ENCODE measurements at regions not wholly inside any gene's neighbourhood (a gene's known extent, or its start where the extent isn't known, plus 50 kb on each side); places are given as distances from the start of the nearest gene placed in this dataset.
"Not testable (repeated sequence)": the region's sequence is repeated elsewhere in the genome, so short reads cannot be mapped to it uniquely, and the experiment has no call there.

GRCh38 chr11:71721840-71722239 lies 111.2 kb upstream of the DEFB108B start:
- DNase-seq (ENCODE audit: low read depth) = not testable (repeated sequence)

- DNase-seq (ENCODE audit: low read depth) = not testable (repeated sequence)
Measured at GRCh38 chr11:71723991-71724390, 109.0 kb upstream of the DEFB108B start.

- DNase-seq (ENCODE audit: low read depth) = not testable (repeated sequence)
Measured at GRCh38 chr11:71730748-71731147, 102.3 kb upstream of the DEFB108B start.

- not testable (repeated sequence) for DNase-seq (ENCODE audit: low read depth)
Measured at GRCh38 chr11:71734368-71734767, 98.6 kb upstream of the DEFB108B start.

- not testable (repeated sequence) for DNase-seq (ENCODE audit: low read depth)
Measured at GRCh38 chr11:71738317-71738716, 94.7 kb upstream of the DEFB108B start.

GRCh38 chr11:71743385-71743784 lies 89.6 kb upstream of the DEFB108B start:
- DNase-seq (ENCODE audit: low read depth) = not testable (repeated sequence)

- DNase-seq (ENCODE audit: low read depth) = not testable (repeated sequence)
Measured at GRCh38 chr11:71745656-71746055, 87.3 kb upstream of the DEFB108B start.

- not testable (repeated sequence) for DNase-seq (ENCODE audit: low read depth)
Measured at GRCh38 chr11:71746263-71746662, 86.7 kb upstream of the DEFB108B start.

- DNase-seq (ENCODE audit: low read depth) = not testable (repeated sequence)
Measured at GRCh38 chr11:71748965-71749620, 83.9 kb upstream of the DEFB108B start.

GRCh38 chr11:71750908-71751307 lies 82.1 kb upstream of the DEFB108B start:
- DNase-seq (ENCODE audit: low read depth) = not testable (repeated sequence)

GRCh38 chr11:71764695-71765491 lies 68.1 kb upstream of the DEFB108B start:
- not testable (repeated sequence) for DNase-seq (ENCODE audit: low read depth)

- not testable (repeated sequence) for DNase-seq (ENCODE audit: low read depth)
Measured at GRCh38 chr11:71767016-71767415, 66.0 kb upstream of the DEFB108B start.

- DNase-seq (ENCODE audit: low read depth) = not testable (repeated sequence)
Measured at GRCh38 chr11:71772193-71772592, 60.8 kb upstream of the DEFB108B start.

GRCh38 chr11:71774603-71775222 lies 58.3 kb upstream of the DEFB108B start:
- no peak for DNase-seq (ENCODE audit: low read depth)

- not testable (repeated sequence) for DNase-seq (ENCODE audit: low read depth)
Measured at GRCh38 chr11:71780116-71780515, 52.9 kb upstream of the DEFB108B start.

GRCh38 chr11:71780771-71781170 lies 52.2 kb upstream of the DEFB108B start:
- DNase-seq (ENCODE audit: low read depth) = not testable (repeated sequence)

GRCh38 chr11:71781491-71781890 lies 51.5 kb upstream of the DEFB108B start:
- not testable (repeated sequence) for DNase-seq (ENCODE audit: low read depth)

GRCh38 chr11:71782229-71782861 lies 50.7 kb upstream of the DEFB108B start:
- not testable (repeated sequence) for DNase-seq (ENCODE audit: low read depth)

GRCh38 chr11:71783191-71783590 lies 49.8 kb upstream of the DEFB108B start:
- not testable (repeated sequence) for DNase-seq (ENCODE audit: low read depth)

All from stimulated activated CD8-positive, alpha-beta memory T cell treated with anti-CD3 and anti-CD28 coated beads, Interleukin-12 subunit alpha, Interleukin-12 subunit beta, amount 100 ng/mL, for 4 hours (primary cell).